Ovary (tissue), 7 donors: ENCODE measurements at regions not wholly inside any gene's neighbourhood (a gene's known extent, or its start where the extent isn't known, plus 50 kb on each side); places are given as distances from the start of the nearest gene placed in this dataset.

Source experiments
- DNase-seq, 5 donors: peaks; one replicate each; pipeline ENCODE4 v3.0.0-alpha.2; 2019 to 2020
- H3K27ac ChIP-seq, 2 donors: fragments of 200-600 bp; one replicate each; pipeline versions ENCODE4 v1.5.1 to v1.8.0; 2019 to 2022
- H3K27me3 ChIP-seq: fragments of 200-600 bp; one replicate; pipeline ENCODE4 v1.8.0; 2022
- H3K36me3 ChIP-seq: fragments of 200-600 bp; sonication (generic); one replicate; pipeline ENCODE4 v1.5.1; 2019
- H3K4me1 ChIP-seq: one replicate; pipeline ENCODE4 v1.8.1; 2013; ENCODE audit warnings: mild to moderate bottlenecking, moderate library complexity; ENCODE audit not compliant: insufficient read depth
- H3K4me3 ChIP-seq: fragments of 200-600 bp; sonication (generic); one replicate; pipeline ENCODE4 v1.5.1; 2017
- H3K9me3 ChIP-seq, 2 donors: fragments of 200-600 bp in 1 of 2; sonication (generic) in 1 of 2; one replicate each; pipeline versions ENCODE4 v1.5.1 to v1.8.1; 2013 to 2019; ENCODE audit warnings: mild to moderate bottlenecking in 1 of 2, moderate library complexity in 1 of 2
- CTCF ChIP-seq, 3 donors: fragments of 450-650 bp in 2 of 3; fragments of 200-600 bp in 1 of 3; IDR thresholded peaks; one replicate each; pipeline versions ENCODE4 v1.5.1 to v1.8.0; 2016 to 2022; ENCODE audit warnings: antibody characterized with exemption in 3 of 3, mild to moderate bottlenecking in 1 of 3
- EP300 ChIP-seq: sonication (generic); formaldehyde crosslinking; IDR thresholded peaks from one replicate; pipeline ENCODE4 v1.6.1; 2017; ENCODE audit warnings: antibody characterized with exemption
- POLR2A ChIP-seq: fragments of 450-650 bp; IDR thresholded peaks from one replicate; pipeline ENCODE4 v1.6.1; 2017; ENCODE audit warnings: antibody characterized with exemption, mild to moderate bottlenecking, moderate library complexity
- WGBS, 3 donors: extraction: QIAGEN DNeasy Blood & Tissue Kit in 1 of 3; methylation state at CpG; one replicate each; pipeline versions ENCODE4 v1.1.5 to v1.1.7; 2013 to 2017; 5-methylcytosine and 5-hydroxymethylcytosine counted together
- intact Hi-C, 4 donors: fragments of 100-400 bp; cut with DNase I; formaldehyde crosslinking; loops; one replicate each; pipeline versions ENCODE4 v1.11.0 to v1.15.1; 2022 to 2023
- donor health status: DM: no; HTN: no; CAD: no; lungs with moderate emphysema.
- donor health status: DM: no; HTN: no; CAD: no.
- donor health status: Bipolar disorder and iron deficiency.
- donor health status: DM: no; HTN: no; CAD: no.
- donor health status: DM: yes; HTN: yes; CAD: no.

GRCh38 chr2:77602771-77603170, 80.6 kb upstream of the LRRTM4 start:
- intact Hi-C loops, result no loop called here
- Histone ChIP-seq H3K4me1 (no peaks in the 10 kb centered on the region), H3K27ac (no peak overlapping the region), H3K27me3 (no peaks in the 10 kb centered on the region), H3K4me3 (no peak overlapping the region), H3K9me3 (no peaks in the 10 kb centered on the region), H3K36me3 (no peaks in the 10 kb centered on the region)
- no peak for DNase-seq
- TF ChIP-seq POLR2A (no peak), CTCF (IDR thresholded peaks at IDR 0.05) (no peak), EP300 (no peak)
- WGBS, 3 donors, result 9 to 12% (median 10%) methylated on average over 1 of the region's 1 CpG

GRCh38 chr2:77604953-77605929, 83.1 kb upstream of the LRRTM4 start:
- intact Hi-C loops, result no loop called here
- H3K4me3 ChIP-seq, result no peak overlapping the region
- no peaks in the 10 kb centered on the region for H3K9me3 ChIP-seq
- TF ChIP-seq POLR2A, result no peak
- TF ChIP-seq CTCF (IDR thresholded peaks at IDR 0.05), result no peak
- TF ChIP-seq EP300, result no peak
- H3K36me3 ChIP-seq, result no peaks in the 10 kb centered on the region
- H3K27me3 ChIP-seq, result no peaks in the 10 kb centered on the region
- WGBS, 3 donors, result 78 to 85% (median 81%) methylated on average over 3 of the region's 3 CpGs
- H3K4me1 ChIP-seq, result no peaks in the 10 kb centered on the region
- no peak for DNase-seq
- H3K27ac ChIP-seq, result no peak overlapping the region

- TF ChIP-seq EP300, result no peak
- TF ChIP-seq POLR2A, result no peak
- no peak for TF ChIP-seq CTCF (IDR thresholded peaks at IDR 0.05)
- DNase-seq, result no peak
- Histone ChIP-seq H3K27me3 (no peaks in the 10 kb centered on the region), H3K36me3 (no peaks in the 10 kb centered on the region), H3K27ac (no peak overlapping the region), H3K9me3 (no peaks in the 10 kb centered on the region), H3K4me1 (no peaks in the 10 kb centered on the region), H3K4me3 (no peak overlapping the region)
- intact Hi-C loops, result no loop called here
These were observed 86.3 kb upstream of the LRRTM4 start for GRCh38 chr2:77608510-77608909.

GRCh38 chr2:77629539-77629938, 107.4 kb upstream of the LRRTM4 start:
- H3K27ac ChIP-seq, result no peak overlapping the region
- H3K4me3 ChIP-seq, result no peak overlapping the region
- H3K27me3 ChIP-seq, result no peaks in the 10 kb centered on the region
- WGBS, 3 donors, result 61 to 77% (median 66%) methylated on average over 3 of the region's 3 CpGs
- intact Hi-C loops, result no loop called here
- no peaks in the 10 kb centered on the region for H3K4me1 ChIP-seq
- no peak for TF ChIP-seq EP300
- TF ChIP-seq CTCF (IDR thresholded peaks at IDR 0.05), result no peak
- no peak for TF ChIP-seq POLR2A
- H3K36me3 ChIP-seq, result no peaks in the 10 kb centered on the region
- no peaks in the 10 kb centered on the region for H3K9me3 ChIP-seq
- no peak for DNase-seq
